Neural cell (in vitro differentiated cells): ENCODE measurements at regions not wholly inside any gene's neighbourhood (a gene's known extent, or its start where the extent isn't known, plus 50 kb on each side); places are given as distances from the start of the nearest gene placed in this dataset.

Experiments
- H2AFZ ChIP-seq: fragments of 200-600, 300-800 bp; sonication (generic), shearing (Covaris generic); 2 replicates; pipeline ENCODE4 v1.6.0; 2014; ENCODE audit warnings: low read depth, mild to moderate bottlenecking, antibody characterized with exemption, low read length, moderate library complexity
- H3F3A ChIP-seq: fragments of 200-600 bp; shearing (Covaris generic); 2 replicates; pipeline ENCODE4 v1.6.1; 2016; ENCODE audit warnings: mild to moderate bottlenecking, moderate library complexity, mixed read lengths, antibody characterized with exemption, low read length; ENCODE audit not compliant: insufficient read depth, poor library complexity, severe bottlenecking
- H3K27ac ChIP-seq: fragments of 200-600, 300-800 bp; sonication (generic), shearing (Covaris generic); 2 replicates; pipeline ENCODE4 v1.5.1; 2014; ENCODE audit warnings: mild to moderate bottlenecking, low read length, moderate library complexity
- H3K27me3 ChIP-seq: fragments of 300-800, 200-600 bp; sonication (generic), shearing (Covaris generic); 2 replicates; pipeline ENCODE4 v1.6.0; 2014; ENCODE audit warnings: mild to moderate bottlenecking, low read depth, low read length, moderate library complexity; ENCODE audit not compliant: insufficient read depth
- H3K36me3 ChIP-seq: fragments of 300-800, 200-600 bp; sonication (generic), shearing (Covaris generic); 2 replicates; pipeline ENCODE4 v1.5.1; 2014; ENCODE audit warnings: mild to moderate bottlenecking, antibody characterized with exemption, low read length, moderate library complexity; ENCODE audit not compliant: insufficient read depth
- H3K4me2 ChIP-seq: fragments of 300-800, 200-600 bp; sonication (generic), shearing (Covaris generic); 2 replicates; pipeline ENCODE4 v1.6.0; 2014; ENCODE audit warnings: mild to moderate bottlenecking, low read length
- H3K4me3 ChIP-seq: fragments of 300-800, 200-600 bp; sonication (generic), shearing (Covaris generic); 2 replicates; pipeline ENCODE4 v1.5.1; 2014; ENCODE audit warnings: mild to moderate bottlenecking, low read length, moderate library complexity
- H3K79me2 ChIP-seq: fragments of 200-600 bp; shearing (Covaris generic); replicated peaks from 2 replicates; pipeline ENCODE4 v1.6.0; 2014; ENCODE audit warnings: mild to moderate bottlenecking, low read length, moderate library complexity; ENCODE audit not compliant: insufficient read depth
- H3K9ac ChIP-seq: fragments of 300-800, 200-600 bp; sonication (generic), shearing (Covaris generic); 2 replicates; pipeline ENCODE4 v1.6.1; 2016; ENCODE audit warnings: mild to moderate bottlenecking, low read length, mixed read lengths
- H3K9me2 ChIP-seq: fragments of 200-600 bp; shearing (Covaris generic); 2 replicates; pipeline ENCODE4 v1.6.1; 2016; ENCODE audit warnings: mild to moderate bottlenecking, low read length, mixed read lengths; ENCODE audit not compliant: insufficient read depth
- H3K9me3 ChIP-seq: fragments of 200-600, 300-800 bp; sonication (generic), shearing (Covaris generic); 2 replicates; pipeline ENCODE4 v1.6.1; 2016; ENCODE audit warnings: mild to moderate bottlenecking, mixed run types, low read length, moderate library complexity, mixed read lengths
- H4K20me1 ChIP-seq: fragments of 200-600 bp; shearing (Covaris generic); 2 replicates; pipeline ENCODE4 v1.6.1; 2016; ENCODE audit warnings: mild to moderate bottlenecking, mixed run types; ENCODE audit not compliant: insufficient read depth
- EP300 ChIP-seq: fragments of 450-650 bp; conservative IDR thresholded peaks from 2 replicates; pipeline ENCODE4 v1.6.1; 2014; ENCODE audit warnings: antibody characterized with exemption, mild to moderate bottlenecking, moderate library complexity; ENCODE audit not compliant: poor library complexity, severe bottlenecking
- EZH2 ChIP-seq: fragments of 200-600, 300-800 bp; shearing (Covaris generic), sonication (generic); IDR thresholded peaks from 2 replicates; pipeline ENCODE4 v1.6.1; 2014; ENCODE audit warnings: antibody characterized with exemption, low read length, borderline replicate concordance, mild to moderate bottlenecking; ENCODE audit not compliant: insufficient read depth, poor library complexity, severe bottlenecking
- MXI1 ChIP-seq: fragments of 450-650 bp; conservative IDR thresholded peaks from 2 replicates; pipeline ENCODE4 v1.6.1; 2014; ENCODE audit warnings: antibody characterized with exemption, mild to moderate bottlenecking; ENCODE audit not compliant: poor library complexity, severe bottlenecking
- POLR2AphosphoS5 ChIP-seq: IDR thresholded peaks from 2 replicates; pipeline ENCODE4 v1.6.1; 2012
- RAD21 ChIP-seq: fragments of 450-650 bp; conservative IDR thresholded peaks from 2 replicates; pipeline ENCODE4 v1.6.1; 2014; ENCODE audit warnings: antibody characterized with exemption, mild to moderate bottlenecking, moderate library complexity
- SMC3 ChIP-seq: fragments of 450-650 bp; conservative IDR thresholded peaks from 2 replicates; pipeline ENCODE4 v1.6.1; 2014; ENCODE audit warnings: antibody characterized with exemption, mild to moderate bottlenecking, moderate library complexity; ENCODE audit not compliant: poor library complexity
- TAF1 ChIP-seq: IDR thresholded peaks from 2 replicates; pipeline ENCODE4 v1.6.1; 2012; ENCODE audit warnings: low read depth
- TF ChIP-seq, protein P1 (sequence below): fragments of 450-650 bp; IDR thresholded peaks from 2 replicates; pipeline ENCODE4 v1.5.1; 2014; ENCODE audit warnings: antibody characterized with exemption, mild to moderate bottlenecking, moderate library complexity; ENCODE audit not compliant: poor library complexity, severe bottlenecking
- TF ChIP-seq, protein P2 (sequence below): IDR thresholded peaks from 2 replicates; pipeline ENCODE4 v1.6.1; 2012; ENCODE audit warnings: borderline replicate concordance

DNA sequence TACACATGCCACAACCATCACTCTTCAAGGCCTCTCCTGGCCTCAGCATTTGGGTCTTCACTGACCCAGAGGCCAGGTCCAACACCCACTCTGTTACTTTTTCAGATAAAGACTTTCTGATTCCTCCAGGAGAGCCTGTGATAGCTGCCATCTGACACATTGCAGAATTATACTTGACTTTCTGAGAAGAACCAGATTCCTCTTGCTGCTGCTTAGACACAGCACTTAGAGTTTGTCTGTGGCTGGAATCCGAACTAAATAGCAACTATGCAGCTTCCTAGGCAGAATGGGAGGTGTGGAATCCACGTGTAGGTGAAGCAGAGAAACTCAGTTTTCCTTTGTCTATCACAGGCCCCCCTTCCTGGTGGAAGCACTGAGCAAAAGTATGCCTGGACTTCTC lies 344.7 kb upstream of the SLC30A5 start:
- H4K20me1 ChIP-seq = no peaks in the 10 kb centered on the region
- no peaks in the 10 kb centered on the region for H3K9me2 ChIP-seq
- no peaks in the 10 kb centered on the region for H3K9me3 ChIP-seq
- no peaks in the 10 kb centered on the region for H3K27me3 ChIP-seq
- H2AFZ ChIP-seq = no peak overlapping the region
- no peak overlapping the region for H3K4me3 ChIP-seq
- no peak overlapping the region for H3K9ac ChIP-seq
- H3F3A ChIP-seq = no peaks in the 10 kb centered on the region
- H3K27ac ChIP-seq = no peak overlapping the region
- no peak overlapping the region for H3K4me2 ChIP-seq
- TF ChIP-seq POLR2AphosphoS5 (no peak), SMC3 (no peak), EP300 (no peak), RAD21 (no peak), EZH2 (no peak), TAF1 (no peak), MXI1 (no peak)
- TF ChIP-seq, protein P1, sequence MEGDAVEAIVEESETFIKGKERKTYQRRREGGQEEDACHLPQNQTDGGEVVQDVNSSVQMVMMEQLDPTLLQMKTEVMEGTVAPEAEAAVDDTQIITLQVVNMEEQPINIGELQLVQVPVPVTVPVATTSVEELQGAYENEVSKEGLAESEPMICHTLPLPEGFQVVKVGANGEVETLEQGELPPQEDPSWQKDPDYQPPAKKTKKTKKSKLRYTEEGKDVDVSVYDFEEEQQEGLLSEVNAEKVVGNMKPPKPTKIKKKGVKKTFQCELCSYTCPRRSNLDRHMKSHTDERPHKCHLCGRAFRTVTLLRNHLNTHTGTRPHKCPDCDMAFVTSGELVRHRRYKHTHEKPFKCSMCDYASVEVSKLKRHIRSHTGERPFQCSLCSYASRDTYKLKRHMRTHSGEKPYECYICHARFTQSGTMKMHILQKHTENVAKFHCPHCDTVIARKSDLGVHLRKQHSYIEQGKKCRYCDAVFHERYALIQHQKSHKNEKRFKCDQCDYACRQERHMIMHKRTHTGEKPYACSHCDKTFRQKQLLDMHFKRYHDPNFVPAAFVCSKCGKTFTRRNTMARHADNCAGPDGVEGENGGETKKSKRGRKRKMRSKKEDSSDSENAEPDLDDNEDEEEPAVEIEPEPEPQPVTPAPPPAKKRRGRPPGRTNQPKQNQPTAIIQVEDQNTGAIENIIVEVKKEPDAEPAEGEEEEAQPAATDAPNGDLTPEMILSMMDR = no peak
- TF ChIP-seq, protein P2, sequence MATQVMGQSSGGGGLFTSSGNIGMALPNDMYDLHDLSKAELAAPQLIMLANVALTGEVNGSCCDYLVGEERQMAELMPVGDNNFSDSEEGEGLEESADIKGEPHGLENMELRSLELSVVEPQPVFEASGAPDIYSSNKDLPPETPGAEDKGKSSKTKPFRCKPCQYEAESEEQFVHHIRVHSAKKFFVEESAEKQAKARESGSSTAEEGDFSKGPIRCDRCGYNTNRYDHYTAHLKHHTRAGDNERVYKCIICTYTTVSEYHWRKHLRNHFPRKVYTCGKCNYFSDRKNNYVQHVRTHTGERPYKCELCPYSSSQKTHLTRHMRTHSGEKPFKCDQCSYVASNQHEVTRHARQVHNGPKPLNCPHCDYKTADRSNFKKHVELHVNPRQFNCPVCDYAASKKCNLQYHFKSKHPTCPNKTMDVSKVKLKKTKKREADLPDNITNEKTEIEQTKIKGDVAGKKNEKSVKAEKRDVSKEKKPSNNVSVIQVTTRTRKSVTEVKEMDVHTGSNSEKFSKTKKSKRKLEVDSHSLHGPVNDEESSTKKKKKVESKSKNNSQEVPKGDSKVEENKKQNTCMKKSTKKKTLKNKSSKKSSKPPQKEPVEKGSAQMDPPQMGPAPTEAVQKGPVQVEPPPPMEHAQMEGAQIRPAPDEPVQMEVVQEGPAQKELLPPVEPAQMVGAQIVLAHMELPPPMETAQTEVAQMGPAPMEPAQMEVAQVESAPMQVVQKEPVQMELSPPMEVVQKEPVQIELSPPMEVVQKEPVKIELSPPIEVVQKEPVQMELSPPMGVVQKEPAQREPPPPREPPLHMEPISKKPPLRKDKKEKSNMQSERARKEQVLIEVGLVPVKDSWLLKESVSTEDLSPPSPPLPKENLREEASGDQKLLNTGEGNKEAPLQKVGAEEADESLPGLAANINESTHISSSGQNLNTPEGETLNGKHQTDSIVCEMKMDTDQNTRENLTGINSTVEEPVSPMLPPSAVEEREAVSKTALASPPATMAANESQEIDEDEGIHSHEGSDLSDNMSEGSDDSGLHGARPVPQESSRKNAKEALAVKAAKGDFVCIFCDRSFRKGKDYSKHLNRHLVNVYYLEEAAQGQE = no peak
- H3K79me2 ChIP-seq = no peaks in the 10 kb centered on the region
- H3K36me3 ChIP-seq = no peaks in the 10 kb centered on the region

DNA sequence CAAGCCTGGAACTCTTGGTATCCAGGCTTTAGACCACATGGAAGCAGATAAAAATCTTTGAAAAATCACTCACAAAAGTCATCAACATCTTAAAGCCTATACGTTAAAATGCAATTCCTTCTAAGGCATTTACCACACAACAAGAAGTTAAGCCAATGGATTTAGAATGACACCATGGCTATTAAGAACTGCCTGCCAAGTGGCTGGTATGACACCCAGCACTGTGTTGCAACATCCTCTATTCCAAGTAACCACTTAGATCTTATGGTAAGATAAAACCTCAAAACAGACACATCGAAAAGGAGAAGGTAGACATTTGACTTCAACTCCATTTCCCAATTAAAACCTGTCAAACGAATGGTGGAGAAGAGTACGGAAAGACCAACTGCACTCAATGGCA lies 344.2 kb upstream of the SLC30A5 start:
- H2AFZ ChIP-seq = no peak overlapping the region
- H3K27me3 ChIP-seq = no peaks in the 10 kb centered on the region
- H3F3A ChIP-seq = no peaks in the 10 kb centered on the region
- no peak overlapping the region for H3K9ac ChIP-seq
- no peaks in the 10 kb centered on the region for H3K9me2 ChIP-seq
- TF ChIP-seq, protein P1 = no peak
- TF ChIP-seq RAD21 (no peak), POLR2AphosphoS5 (no peak), MXI1 (no peak), SMC3 (no peak), EZH2 (no peak), EP300 (no peak), TAF1 (no peak)
- TF ChIP-seq, protein P2 = no peak
- no peaks in the 10 kb centered on the region for H4K20me1 ChIP-seq
- no peak overlapping the region for H3K4me3 ChIP-seq
- no peaks in the 10 kb centered on the region for H3K36me3 ChIP-seq
- no peaks in the 10 kb centered on the region for H3K9me3 ChIP-seq
- H3K27ac ChIP-seq = no peak overlapping the region
- no peak overlapping the region for H3K4me2 ChIP-seq
- no peaks in the 10 kb centered on the region for H3K79me2 ChIP-seq
